ENCODE measurements at regions not wholly inside any gene's neighbourhood (a gene's known extent, or its start where the extent isn't known, plus 50 kb on each side); places are given as distances from the start of the nearest gene placed in this dataset.

DNA sequence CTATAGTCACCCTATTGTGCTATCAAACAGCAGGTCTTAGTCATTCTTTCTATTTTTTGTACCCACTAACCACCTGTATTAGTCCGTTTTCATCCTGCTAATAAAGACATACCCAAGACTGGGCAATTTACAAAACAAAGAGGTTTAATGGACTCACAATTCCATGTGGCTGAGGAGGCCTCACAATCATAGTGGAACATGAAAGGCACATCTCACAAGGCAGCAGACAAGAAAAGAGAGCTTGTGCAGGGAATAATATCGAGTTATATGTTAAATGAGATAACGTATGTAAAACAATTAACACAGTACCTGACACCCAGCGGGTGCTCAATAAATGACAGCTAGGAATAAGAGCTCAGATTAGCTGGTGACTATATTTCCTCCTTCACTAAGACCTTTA lies 88.1 kb upstream of the WDR44 start:
- TF ChIP-seq POLR2A (IDR thresholded peaks at IDR 0.05; ENCODE audit: low read depth, low read length), result no peak
- TF ChIP-seq, protein P1, sequence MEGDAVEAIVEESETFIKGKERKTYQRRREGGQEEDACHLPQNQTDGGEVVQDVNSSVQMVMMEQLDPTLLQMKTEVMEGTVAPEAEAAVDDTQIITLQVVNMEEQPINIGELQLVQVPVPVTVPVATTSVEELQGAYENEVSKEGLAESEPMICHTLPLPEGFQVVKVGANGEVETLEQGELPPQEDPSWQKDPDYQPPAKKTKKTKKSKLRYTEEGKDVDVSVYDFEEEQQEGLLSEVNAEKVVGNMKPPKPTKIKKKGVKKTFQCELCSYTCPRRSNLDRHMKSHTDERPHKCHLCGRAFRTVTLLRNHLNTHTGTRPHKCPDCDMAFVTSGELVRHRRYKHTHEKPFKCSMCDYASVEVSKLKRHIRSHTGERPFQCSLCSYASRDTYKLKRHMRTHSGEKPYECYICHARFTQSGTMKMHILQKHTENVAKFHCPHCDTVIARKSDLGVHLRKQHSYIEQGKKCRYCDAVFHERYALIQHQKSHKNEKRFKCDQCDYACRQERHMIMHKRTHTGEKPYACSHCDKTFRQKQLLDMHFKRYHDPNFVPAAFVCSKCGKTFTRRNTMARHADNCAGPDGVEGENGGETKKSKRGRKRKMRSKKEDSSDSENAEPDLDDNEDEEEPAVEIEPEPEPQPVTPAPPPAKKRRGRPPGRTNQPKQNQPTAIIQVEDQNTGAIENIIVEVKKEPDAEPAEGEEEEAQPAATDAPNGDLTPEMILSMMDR (conservative IDR thresholded peaks at IDR 0.05; ENCODE audit: low read depth, low read length), result no peak
- TF ChIP-seq, protein P2, sequence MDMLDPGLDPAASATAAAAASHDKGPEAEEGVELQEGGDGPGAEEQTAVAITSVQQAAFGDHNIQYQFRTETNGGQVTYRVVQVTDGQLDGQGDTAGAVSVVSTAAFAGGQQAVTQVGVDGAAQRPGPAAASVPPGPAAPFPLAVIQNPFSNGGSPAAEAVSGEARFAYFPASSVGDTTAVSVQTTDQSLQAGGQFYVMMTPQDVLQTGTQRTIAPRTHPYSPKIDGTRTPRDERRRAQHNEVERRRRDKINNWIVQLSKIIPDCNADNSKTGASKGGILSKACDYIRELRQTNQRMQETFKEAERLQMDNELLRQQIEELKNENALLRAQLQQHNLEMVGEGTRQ (IDR thresholded peaks at IDR 0.05; ENCODE audit: low read depth, low read length), result no peak
- TF ChIP-seq, protein P3, sequence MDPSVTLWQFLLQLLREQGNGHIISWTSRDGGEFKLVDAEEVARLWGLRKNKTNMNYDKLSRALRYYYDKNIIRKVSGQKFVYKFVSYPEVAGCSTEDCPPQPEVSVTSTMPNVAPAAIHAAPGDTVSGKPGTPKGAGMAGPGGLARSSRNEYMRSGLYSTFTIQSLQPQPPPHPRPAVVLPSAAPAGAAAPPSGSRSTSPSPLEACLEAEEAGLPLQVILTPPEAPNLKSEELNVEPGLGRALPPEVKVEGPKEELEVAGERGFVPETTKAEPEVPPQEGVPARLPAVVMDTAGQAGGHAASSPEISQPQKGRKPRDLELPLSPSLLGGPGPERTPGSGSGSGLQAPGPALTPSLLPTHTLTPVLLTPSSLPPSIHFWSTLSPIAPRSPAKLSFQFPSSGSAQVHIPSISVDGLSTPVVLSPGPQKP (IDR thresholded peaks at IDR 0.05; ENCODE audit: borderline replicate concordance, low read depth, low read length), result no peak
- no peak for TF ChIP-seq BHLHE40 (IDR thresholded peaks at IDR 0.05; ENCODE audit: low read depth, low read length)
- no peak for TF ChIP-seq MAFK (IDR thresholded peaks at IDR 0.05; ENCODE audit: low read depth, low read length)
- no peak for TF ChIP-seq RCOR1 (IDR thresholded peaks at IDR 0.05; ENCODE audit: insufficient replicate concordance, low read length)
- TF ChIP-seq MAZ (IDR thresholded peaks at IDR 0.05; ENCODE audit: borderline replicate concordance, low read depth, low read length), result no peak
- TF ChIP-seq SMC3 (IDR thresholded peaks at IDR 0.05; ENCODE audit: low read depth, low read length), result no peak
- no peak for TF ChIP-seq CEBPB (IDR thresholded peaks at IDR 0.05; ENCODE audit: low read depth, low read length)
- TF ChIP-seq FOS (IDR thresholded peaks at IDR 0.05; ENCODE audit: low read depth, low read length), result no peak
- TF ChIP-seq MXI1 (IDR thresholded peaks at IDR 0.05; ENCODE audit: borderline replicate concordance, low read depth, low read length), result no peak

Measured in IMR-90 (cell line).